Loucy (cell line): ENCODE measurements at regions not wholly inside any gene's neighbourhood (a gene's known extent, or its start where the extent isn't known, plus 50 kb on each side); places are given as distances from the start of the nearest gene placed in this dataset.

Source experiments
- H2AFZ ChIP-seq: fragments of 200-600 bp; sonication (generic); 2 replicates; pipeline ENCODE4 v1.6.0; 2016; ENCODE audit warnings: antibody characterized with exemption, mild to moderate bottlenecking, low read length, moderate library complexity
- H3F3A ChIP-seq: fragments of 200-600 bp; 2 replicates; pipeline ENCODE4 v1.6.0; 2016; ENCODE audit warnings: antibody characterized with exemption, low read depth, mild to moderate bottlenecking
- H3K27me3 ChIP-seq: fragments of 200-600 bp; sonication (generic); 2 replicates; pipeline ENCODE4 v1.6.1; 2014; ENCODE audit warnings: low read length, mild to moderate bottlenecking; ENCODE audit not compliant: insufficient read depth, poor library complexity, severe bottlenecking
- H3K36me3 ChIP-seq: fragments of 200-600 bp; sonication (generic); 2 replicates; pipeline ENCODE4 v1.6.1; 2016; ENCODE audit warnings: low read length; ENCODE audit not compliant: insufficient read depth
- H3K4me1 ChIP-seq: fragments of 200-600 bp; sonication (generic); 2 replicates; pipeline ENCODE4 v1.5.1; 2014; ENCODE audit warnings: low read length, mild to moderate bottlenecking; ENCODE audit not compliant: insufficient read depth, poor library complexity, severe bottlenecking
- H3K4me2 ChIP-seq: fragments of 200-600 bp; sonication (generic); 2 replicates; pipeline ENCODE4 v1.6.0; 2014; ENCODE audit warnings: antibody characterized with exemption, low read length, low read depth, mild to moderate bottlenecking; ENCODE audit not compliant: poor library complexity, severe bottlenecking
- H3K4me3 ChIP-seq: fragments of 200-600 bp; sonication (generic); 2 replicates; pipeline ENCODE4 v1.5.1; 2014; ENCODE audit warnings: low read length, mild to moderate bottlenecking, mixed read lengths; ENCODE audit not compliant: poor library complexity, severe bottlenecking
- H3K79me2 ChIP-seq: fragments of 200-600 bp; sonication (generic); 2 replicates; pipeline ENCODE4 v1.6.1; 2014; ENCODE audit warnings: low read length; ENCODE audit not compliant: insufficient read depth
- H3K9ac ChIP-seq: fragments of 200-600 bp; sonication (generic); 2 replicates; pipeline ENCODE4 v1.6.0; 2014; ENCODE audit warnings: mild to moderate bottlenecking, low read depth, low read length, moderate library complexity; ENCODE audit not compliant: poor library complexity, severe bottlenecking
- H3K9me2 ChIP-seq: fragments of 200-600 bp; sonication (generic); replicated peaks from 2 replicates; pipeline ENCODE4 v1.6.1; 2016; ENCODE audit warnings: low read depth, low read length, mixed read lengths
- H3K9me3 ChIP-seq: fragments of 200-600 bp; sonication (generic); 2 replicates; pipeline ENCODE4 v1.6.1; 2014; ENCODE audit warnings: mild to moderate bottlenecking, antibody characterized with exemption, low read length, low read depth; ENCODE audit not compliant: insufficient read depth
- H4K20me1 ChIP-seq: fragments of 200-600 bp; sonication (generic); 2 replicates; pipeline ENCODE4 v1.6.0; 2014; ENCODE audit warnings: antibody characterized with exemption, low read length, mild to moderate bottlenecking; ENCODE audit not compliant: insufficient read depth, poor library complexity, severe bottlenecking
- EZH2phosphoT487 ChIP-seq: fragments of 200-600 bp; IDR thresholded peaks from 2 replicates; pipeline ENCODE4 v1.6.1; 2018; ENCODE audit warnings: antibody characterized with exemption, mild to moderate bottlenecking, moderate library complexity, borderline replicate concordance
- TF ChIP-seq, protein P1 (sequence below): fragments of 200-600 bp; sonication (generic); conservative IDR thresholded peaks from 2 replicates; pipeline ENCODE4 v1.5.1; 2014; ENCODE audit warnings: mild to moderate bottlenecking, antibody characterized with exemption, low read length

- no peaks in the 10 kb centered on the region for H3F3A ChIP-seq
- H2AFZ ChIP-seq, result no peak overlapping the region
- H3K4me2 ChIP-seq, result no peak overlapping the region
- H3K9me3 ChIP-seq, result no peaks in the 10 kb centered on the region
- H3K9ac ChIP-seq, result no peak overlapping the region
- H4K20me1 ChIP-seq, result no peaks in the 10 kb centered on the region
- H3K9me2 ChIP-seq, result no peaks in the 10 kb centered on the region
- H3K4me1 ChIP-seq, result no peaks in the 10 kb centered on the region
- H3K79me2 ChIP-seq, result no peaks in the 10 kb centered on the region
- no peaks in the 10 kb centered on the region for H3K27me3 ChIP-seq
- H3K36me3 ChIP-seq, result no peaks in the 10 kb centered on the region
- H3K4me3 ChIP-seq, result no peak overlapping the region
- TF ChIP-seq, protein P1, sequence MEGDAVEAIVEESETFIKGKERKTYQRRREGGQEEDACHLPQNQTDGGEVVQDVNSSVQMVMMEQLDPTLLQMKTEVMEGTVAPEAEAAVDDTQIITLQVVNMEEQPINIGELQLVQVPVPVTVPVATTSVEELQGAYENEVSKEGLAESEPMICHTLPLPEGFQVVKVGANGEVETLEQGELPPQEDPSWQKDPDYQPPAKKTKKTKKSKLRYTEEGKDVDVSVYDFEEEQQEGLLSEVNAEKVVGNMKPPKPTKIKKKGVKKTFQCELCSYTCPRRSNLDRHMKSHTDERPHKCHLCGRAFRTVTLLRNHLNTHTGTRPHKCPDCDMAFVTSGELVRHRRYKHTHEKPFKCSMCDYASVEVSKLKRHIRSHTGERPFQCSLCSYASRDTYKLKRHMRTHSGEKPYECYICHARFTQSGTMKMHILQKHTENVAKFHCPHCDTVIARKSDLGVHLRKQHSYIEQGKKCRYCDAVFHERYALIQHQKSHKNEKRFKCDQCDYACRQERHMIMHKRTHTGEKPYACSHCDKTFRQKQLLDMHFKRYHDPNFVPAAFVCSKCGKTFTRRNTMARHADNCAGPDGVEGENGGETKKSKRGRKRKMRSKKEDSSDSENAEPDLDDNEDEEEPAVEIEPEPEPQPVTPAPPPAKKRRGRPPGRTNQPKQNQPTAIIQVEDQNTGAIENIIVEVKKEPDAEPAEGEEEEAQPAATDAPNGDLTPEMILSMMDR, result no peak
- no peak for TF ChIP-seq EZH2phosphoT487
Observed at GRCh38 chr2:177029901-177030300, 182.7 kb upstream of the HNRNPA3 start.

DNA sequence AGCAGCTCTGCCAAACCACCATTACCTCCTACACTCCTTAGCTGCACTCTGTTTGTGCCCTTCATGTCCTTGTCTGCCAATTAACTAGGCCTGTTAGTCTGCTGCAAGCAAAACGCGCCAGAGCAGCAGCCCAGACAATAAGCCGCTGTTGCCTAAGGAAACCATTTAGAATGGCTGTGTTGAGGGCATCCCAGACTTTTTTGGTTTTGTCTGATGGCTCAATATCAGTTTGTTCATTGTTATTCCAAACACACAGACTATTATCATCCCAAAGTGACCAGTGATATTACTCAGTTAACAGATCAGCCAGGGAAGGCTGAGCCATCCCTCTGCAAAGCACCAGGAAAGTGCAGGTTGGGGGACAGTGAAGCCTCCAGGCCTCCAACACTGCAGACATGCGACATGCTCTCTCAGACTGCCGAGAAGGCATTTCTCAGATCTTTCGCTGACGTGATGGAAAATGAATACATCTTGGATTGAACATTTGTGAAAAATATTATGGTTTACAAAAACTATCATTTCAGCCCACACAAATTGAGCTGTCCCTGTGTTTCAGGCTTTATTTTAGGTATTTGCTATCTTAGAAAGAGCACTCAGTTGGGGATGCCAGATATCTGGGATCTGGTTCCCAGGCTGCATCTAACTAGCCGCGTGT lies 182.0 kb upstream of the HNRNPA3 start:
- no peak overlapping the region for H2AFZ ChIP-seq
- no peaks in the 10 kb centered on the region for H3K36me3 ChIP-seq
- no peaks in the 10 kb centered on the region for H3K4me1 ChIP-seq
- no peaks in the 10 kb centered on the region for H3K9me2 ChIP-seq
- no peaks in the 10 kb centered on the region for H4K20me1 ChIP-seq
- no peaks in the 10 kb centered on the region for H3F3A ChIP-seq
- no peaks in the 10 kb centered on the region for H3K9me3 ChIP-seq
- no peak overlapping the region for H3K4me2 ChIP-seq
- TF ChIP-seq, protein P1, result no peak
- TF ChIP-seq EZH2phosphoT487, result no peak
- H3K4me3 ChIP-seq, result no peak overlapping the region
- H3K9ac ChIP-seq, result no peak overlapping the region
- no peaks in the 10 kb centered on the region for H3K79me2 ChIP-seq
- H3K27me3 ChIP-seq, result no peaks in the 10 kb centered on the region

DNA sequence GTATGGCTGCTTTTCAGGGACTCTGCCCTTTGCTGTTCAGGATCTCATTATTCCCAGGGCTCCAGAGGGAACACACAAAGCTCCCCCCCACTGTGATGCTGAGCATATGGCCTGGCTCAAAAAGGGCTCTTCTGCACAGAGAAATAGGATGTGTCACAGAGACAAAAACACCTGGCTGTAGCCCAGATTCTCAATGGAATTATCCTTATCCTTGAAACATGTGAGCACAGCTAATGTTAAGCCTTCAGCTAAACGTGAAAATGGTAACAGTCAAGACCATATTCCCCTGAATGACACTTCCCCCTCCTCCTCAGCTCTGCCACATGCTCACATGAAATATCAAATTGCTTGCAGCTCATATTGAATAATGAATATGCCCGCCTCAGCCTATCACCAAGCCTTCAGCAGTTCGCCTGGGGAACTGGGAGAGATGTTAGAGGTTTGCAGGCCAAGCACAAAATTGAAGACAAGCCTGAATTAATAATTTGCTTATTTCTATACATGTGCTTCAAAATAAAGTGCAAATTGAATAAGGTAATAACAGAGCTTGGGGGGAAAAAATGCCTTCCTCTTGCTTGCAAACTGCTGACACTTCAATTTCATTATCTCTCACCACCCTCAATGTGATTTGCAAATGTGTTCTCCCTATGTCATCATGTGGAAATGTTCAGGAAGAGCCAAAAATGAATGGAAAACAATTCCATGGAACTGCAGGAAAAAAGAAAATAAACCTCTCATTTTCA lies 181.0 kb upstream of the HNRNPA3 start:
- Histone ChIP-seq H3K9me3 (no peaks in the 10 kb centered on the region), H3K4me3 (no peak overlapping the region)
- TF ChIP-seq, protein P1, result no peak
- TF ChIP-seq EZH2phosphoT487, result no peak

More for the DNA sequence above, 181.0 kb upstream of the HNRNPA3 start:
- Histone ChIP-seq H3K9ac (no peak overlapping the region), H3K79me2 (no peaks in the 10 kb centered on the region), H3K27me3 (no peaks in the 10 kb centered on the region), H2AFZ (no peak overlapping the region), H3F3A (no peaks in the 10 kb centered on the region), H4K20me1 (no peaks in the 10 kb centered on the region), H3K4me2 (no peak overlapping the region), H3K9me2 (no peaks in the 10 kb centered on the region), H3K36me3 (no peaks in the 10 kb centered on the region), H3K4me1 (no peaks in the 10 kb centered on the region)
